GM21825 (cell line): ENCODE measurements at regions not wholly inside any gene's neighbourhood (a gene's known extent, or its start where the extent isn't known, plus 50 kb on each side); places are given as distances from the start of the nearest gene placed in this dataset.

Experiments used
- ATAC-seq: cut with Tn5 transposase; IDR thresholded peaks from one replicate; pipeline ENCODE4 v1.9.1; 2021; ENCODE audit warnings: mild to moderate bottlenecking, moderate library complexity; ENCODE audit not compliant: unreplicated experiment

DNA sequence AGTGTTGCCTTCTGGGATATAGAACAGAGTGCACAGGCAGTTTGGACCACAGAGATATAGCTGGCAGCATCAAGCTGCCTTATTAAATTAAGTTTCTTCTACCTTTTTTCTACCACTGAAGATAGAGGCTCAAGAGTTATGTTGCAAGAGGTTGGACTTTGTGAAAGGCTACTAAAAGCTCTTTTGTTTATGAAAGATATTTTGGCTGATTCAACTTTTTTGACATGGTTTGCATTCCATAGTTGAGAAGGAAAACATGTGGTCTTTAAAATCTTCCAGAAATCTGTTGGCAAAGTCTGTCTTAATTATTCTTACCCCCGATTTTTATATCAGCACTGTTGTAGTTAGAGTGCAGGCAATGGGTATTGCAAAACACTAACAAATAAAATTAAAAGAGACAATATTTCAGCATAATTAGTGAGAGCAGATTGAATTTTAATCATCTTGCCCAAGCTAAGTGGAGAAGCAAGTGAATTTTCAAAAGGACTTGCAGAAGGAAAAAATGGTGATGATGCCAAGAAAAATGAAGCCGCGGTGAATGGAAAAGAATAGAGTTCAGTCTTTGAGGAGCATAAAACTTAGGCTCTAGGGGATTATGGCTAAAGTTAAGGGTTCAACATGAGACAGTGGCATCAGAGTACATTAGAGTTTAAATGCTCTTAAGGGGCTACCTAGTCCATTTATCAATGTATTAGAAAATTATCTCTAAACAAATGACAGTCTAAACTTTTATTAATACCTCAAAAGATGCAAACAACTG is 450.9 kb upstream of the CNTNAP2 start:
- ATAC-seq: no peak

DNA sequence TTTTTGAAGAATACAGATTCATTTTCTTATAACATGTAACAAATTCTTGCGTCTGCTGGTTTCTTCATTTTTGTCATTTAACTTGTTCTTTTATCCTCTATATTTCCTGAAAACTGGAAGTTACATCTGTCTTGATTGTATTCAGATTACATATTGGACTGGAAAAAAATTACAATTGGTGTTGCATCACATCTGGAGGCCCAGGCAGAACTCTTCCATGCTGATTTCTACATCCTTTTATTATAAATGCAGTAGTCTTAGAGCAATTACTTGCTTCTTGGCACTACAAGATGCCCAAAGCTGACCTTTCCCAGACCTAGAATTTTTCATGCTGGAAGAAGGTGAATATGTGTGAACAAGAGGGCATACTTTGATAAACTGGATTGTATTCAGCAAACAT is 460.9 kb upstream of the CNTNAP2 start:
- ATAC-seq: no peak

DNA sequence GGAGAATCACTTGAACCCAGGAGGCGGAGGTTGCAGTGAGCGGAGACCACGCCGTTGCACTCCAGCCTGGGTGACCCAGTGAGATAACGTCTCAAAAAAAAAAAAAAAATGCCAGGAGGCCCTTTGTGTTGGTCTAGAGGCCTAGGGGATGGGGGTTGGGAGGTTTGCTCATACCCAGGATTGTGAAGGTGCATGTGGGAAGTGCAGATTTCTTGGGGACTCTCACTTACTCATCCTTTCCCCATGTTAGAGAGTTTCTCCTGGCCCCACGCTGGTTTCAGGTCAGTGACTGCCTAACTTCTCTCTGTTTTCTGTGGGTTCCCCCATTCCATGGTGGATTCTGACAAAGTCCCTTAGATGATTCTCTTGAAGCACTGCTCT is 471.5 kb upstream of the CNTNAP2 start:
- no peak for ATAC-seq

DNA sequence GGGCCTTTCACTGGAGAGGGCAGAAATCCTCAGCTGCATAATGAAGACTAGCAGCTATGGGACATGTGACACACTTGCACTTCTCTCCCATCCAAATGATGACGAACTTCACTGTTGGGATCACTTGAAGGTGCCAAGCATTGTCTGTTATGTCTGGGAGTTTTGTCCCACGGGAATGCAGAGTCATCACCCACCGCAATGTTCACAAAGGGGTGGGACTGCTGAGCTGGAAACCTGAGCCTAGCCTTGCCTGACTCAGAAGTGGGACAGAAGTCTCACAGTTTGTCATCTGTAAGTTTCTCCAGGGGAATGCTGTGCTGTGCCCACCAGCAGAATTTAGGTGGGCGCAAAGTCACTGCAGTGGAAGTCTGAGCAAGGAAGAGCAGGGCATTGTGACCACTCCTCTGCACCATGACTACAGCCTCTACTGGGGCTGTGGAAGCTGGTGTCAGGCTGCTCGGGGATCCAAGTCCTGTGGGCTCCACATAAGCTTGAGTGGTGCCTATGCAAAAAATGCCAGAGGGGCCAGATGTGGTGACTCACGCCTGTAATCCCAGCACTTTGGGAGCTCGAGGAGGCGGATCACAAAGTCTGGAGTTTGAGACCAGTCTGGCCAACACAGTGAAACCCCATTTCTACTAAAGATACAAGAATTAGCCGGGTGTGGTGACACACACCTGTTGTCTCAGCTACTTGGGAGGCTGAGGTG is 472.0 kb upstream of the CNTNAP2 start:
- no peak for ATAC-seq

DNA sequence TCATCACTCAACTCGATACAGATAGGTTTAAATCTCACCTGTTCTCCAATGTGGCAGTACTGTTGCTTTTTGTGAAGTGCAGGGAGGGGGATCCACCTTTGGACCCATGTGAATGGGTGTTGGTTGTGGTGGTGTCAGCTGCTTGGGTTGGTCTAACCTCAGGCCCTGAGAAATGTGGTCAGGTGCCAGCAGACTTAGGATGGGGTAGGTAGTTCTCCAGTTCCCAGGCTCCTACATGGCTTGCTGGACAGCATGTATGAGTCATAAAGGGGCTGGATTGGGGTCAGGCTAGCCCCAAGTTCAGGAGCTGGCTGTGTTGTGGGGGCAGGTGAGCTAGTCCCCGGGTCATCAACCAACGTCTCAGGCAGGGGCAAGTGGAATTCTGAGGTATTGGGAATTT is 472.6 kb upstream of the CNTNAP2 start:
- ATAC-seq: no peak

DNA sequence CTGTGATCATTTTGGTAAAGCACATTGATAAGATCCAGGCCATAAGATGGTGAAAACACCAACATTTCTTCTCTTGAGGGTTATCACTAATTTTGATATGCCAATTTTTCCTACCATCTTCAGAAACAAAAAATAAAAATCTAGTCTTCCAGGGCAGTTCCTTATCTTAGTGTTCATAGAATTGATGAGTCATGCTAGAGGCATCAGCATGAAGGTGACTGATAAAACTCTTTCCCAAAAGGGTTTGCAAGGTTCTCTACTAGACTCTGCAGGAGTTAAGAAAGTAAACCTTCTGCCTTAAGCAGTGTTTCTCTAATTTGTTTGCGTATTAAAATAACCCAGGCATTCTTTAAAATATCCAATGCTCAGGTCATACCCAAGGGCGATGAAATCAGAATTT is 483.1 kb upstream of the CNTNAP2 start:
- no peak for ATAC-seq

DNA sequence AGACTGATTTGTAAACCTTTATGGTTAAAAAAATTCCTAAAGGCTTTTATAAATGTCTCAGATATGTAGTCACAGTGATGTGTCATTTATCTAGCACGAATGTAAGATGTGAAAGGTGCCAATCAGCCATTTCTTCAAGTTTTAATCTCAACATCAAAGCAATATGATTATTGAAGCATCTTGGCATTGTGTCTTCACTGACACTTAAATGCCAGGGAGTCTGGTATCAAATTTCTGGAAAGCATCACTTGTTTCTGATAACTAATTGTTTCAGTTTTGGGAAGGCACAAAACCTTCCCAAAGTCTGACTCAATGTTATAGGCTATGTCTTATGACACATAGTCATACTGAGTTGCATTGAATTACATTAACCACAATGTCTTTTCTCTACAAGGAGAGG is 492.0 kb upstream of the CNTNAP2 start:
- ATAC-seq: no peak

DNA sequence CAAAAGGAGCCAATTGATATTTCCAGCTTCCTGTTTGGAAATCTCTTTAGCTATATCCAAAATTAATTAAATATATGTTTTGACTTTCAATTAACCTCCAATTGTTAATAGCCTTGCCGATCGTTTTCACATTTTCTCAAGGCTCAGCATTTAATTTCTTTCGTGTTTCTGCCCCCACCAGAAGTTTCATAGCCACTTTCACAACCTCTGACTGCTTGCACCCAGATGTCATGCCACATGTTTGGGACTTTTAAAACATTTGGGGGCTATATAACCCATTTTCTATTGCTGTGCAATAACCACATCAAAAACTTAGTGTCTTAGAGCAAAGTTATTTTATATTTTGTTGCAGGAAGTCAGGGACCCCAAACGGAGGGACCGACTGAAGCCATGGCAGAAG is 510.6 kb upstream of the CNTNAP2 start:
- no peak for ATAC-seq

DNA sequence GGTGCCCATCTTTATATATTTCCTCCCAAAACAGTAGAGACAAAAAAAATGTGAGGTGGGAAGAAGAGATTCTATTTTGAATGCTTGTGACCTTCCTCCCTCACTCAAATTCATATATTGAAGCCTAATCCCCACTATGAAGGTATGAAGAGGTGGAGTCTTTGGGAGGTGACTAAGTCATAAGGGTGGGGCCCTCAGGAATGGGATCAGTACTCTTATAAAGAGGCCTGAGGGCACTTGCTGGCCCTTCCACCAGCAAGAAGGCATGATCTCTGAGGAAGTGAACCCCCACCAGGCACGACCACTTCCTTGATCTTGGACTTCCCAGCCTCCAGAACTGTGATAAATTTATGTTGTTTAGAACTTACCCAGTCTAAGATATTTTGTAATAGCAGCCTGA is 517.2 kb upstream of the CNTNAP2 start:
- no peak for ATAC-seq

DNA sequence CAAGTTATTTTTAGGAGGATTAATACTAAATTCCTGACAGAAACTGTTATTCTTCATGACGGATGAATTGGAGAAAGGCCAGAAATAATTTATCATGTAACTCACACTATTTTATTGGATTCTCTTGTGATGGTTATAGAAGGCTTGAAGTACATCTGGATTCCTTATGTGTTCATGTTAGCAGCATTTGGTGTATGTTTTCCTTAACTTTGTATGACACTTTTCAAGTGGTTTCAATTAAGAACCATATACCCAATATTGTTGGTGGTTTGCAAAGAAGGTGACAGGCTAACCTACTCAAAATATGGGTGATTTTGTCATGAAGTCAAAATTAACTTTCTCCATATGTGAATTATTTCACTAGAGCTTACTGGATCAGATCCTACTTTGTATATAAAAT is 532.2 kb upstream of the CNTNAP2 start:
- ATAC-seq: no peak

DNA sequence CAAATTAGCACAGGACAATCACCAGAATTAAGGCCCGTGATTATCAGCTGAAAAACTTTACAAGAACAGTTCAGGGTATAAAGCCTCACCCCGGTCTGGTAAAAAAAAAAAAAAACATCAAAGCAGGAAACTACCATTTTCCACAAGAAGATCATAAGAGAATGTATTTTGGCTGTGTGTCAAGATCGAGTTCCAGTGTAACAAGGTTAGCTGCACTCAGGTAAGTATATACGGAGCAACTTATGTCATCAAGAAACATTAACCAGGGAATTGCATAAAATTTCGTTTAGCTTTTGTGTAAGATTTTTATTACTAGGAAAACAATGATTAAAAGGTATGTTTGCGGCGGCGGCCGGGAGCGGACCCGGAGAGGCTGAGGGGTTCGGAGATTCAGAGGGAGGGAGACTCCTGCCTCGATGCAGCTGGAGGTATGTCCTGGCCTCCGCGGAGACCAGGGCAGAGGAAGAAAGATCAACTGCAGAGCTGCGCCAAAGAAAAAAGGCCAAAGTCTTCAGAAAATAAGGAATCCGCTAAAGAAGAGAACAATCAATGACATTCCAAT is 533.8 kb upstream of the CNTNAP2 start:
- ATAC-seq: no peak

DNA sequence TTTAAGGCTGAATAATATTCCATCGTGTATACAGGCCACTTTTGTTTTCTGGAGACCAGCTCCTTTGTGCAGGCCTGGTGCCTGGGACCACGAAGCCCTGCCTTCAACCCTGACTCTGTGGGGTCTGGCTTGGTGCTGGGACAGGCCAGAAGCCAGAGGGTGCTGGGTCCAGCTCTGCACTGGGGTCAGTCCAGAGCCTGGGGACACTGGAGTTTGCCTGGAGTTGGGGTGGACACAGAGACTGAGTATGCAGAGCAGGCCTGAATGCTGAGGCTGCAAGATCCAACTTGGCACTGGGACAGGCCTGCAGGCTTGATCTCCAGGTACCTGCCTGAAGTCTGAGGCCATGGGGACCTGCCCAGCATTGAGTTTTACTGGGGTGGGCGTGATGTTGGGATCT is 558.8 kb upstream of the CNTNAP2 start:
- ATAC-seq: no peak

DNA sequence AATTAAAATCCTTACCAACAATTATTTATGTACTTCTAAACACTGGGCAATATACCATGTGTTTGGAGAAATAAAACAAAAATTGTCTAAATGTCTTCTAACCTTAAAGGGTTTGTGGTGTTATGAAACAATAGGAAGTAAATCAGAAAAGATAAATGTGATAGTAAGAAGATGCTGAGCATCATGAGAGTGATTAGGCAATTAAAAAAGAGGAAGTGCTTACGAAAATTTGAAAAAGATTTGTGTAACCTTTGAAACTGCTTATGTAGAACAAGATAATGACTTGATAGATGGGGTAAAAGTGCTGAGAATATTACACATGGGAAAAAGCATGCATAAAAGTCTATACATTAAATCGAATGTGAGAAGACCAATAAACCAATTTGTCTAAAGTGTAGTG is 573.4 kb upstream of the CNTNAP2 start:
- no peak for ATAC-seq

DNA sequence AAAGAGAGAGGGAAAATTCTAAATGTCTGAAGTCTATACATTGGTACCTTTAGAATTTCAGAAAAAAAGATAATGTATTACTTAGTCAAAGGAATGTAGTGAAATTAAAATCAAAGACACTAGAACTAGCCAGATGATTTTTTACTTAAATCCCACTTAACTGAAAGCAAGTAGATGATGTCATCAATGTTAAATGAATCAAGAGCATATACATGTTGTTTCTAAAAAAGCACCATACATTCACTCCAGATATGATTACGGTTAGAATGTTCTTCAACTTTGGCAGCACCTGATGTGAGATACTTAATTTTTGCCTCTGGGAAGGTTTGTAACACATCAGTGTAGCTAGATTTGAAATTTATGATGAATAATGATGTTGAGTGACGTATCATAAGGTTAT is 576.7 kb upstream of the CNTNAP2 start:
- no peak for ATAC-seq

DNA sequence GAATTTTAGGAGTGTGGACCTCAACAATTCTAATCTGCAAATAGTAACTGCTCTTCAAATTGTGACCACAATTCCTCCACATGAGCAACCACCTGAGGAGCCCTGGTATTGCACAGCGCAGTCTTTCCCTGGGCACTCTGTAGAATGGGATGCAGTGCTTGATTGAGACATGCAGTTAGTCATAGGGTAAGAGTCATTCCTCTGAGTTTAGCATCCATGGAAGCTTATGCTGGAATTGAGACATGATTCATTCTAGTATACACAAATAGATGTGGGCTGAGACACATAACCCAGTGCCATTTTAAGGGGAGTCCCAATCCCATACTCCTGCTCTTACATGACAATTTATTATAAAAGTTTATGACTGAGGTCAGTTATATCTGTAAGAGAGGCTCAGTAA is 582.3 kb upstream of the CNTNAP2 start:
- ATAC-seq: no peak

DNA sequence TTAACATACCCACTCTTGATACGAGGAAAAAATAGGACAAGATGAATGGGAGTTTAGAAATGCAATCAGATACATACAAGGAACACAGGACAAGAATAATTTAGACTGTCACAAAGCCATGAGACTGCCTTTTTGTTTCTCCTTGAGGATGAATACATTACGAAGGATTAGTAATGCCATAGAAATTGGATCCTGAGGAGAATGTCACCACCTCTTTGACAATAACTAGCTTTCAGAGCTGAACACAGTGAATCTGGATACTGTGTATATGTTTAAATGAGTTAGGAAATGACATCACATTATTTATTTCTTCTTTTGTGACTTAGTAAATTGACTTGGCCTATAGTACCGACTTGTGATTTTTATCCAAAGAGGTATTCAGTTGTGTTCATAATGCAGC is 596.3 kb upstream of the CNTNAP2 start:
- no peak for ATAC-seq

DNA sequence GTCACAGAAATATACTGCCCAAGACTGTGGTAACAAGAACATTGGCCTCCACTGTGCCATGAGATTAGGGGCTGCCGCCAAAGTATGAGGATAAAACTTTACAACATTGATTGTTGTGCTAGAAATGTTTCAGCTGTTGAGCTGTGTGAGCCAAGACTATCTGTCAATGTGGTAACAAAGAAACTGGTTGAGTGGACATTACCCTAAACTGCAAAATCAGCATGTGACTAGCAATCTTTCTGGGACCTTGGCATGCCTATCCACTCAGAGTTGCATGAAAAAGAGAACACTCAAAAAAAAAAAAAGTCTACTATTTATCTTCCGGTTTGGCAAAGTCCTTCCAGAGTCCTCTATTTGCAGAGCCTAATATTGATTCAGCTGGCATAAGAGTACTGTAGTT is 605.6 kb upstream of the CNTNAP2 start:
- ATAC-seq: no peak

DNA sequence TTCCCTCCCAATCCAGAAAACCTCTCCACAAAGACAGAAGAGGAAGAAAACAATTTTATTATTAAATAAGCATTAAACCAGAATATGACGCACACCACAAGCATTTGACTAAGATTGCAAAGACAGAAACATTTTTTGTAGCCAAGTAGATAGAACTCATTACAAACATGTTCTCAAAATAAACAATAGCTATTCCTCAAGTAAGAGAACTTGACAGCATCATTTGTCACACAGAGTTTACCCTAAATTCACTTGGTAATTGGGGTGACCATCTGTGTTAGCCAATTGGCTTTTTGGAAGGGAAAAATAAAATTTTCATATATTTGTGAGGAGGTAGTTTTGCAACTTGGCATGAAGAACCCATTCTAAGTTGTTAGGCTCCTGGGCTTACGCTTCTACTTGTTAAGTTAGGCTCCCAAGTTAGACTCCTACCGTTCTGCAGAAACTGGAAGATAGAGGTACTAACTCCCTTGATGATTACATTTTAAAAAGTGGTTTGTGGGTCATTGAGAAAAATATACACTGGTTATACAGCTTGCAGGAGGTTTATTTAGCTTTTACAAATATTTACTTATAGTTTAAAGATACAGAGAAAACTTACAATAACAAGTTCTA is 618.6 kb upstream of the CNTNAP2 start:
- ATAC-seq: no peak

DNA sequence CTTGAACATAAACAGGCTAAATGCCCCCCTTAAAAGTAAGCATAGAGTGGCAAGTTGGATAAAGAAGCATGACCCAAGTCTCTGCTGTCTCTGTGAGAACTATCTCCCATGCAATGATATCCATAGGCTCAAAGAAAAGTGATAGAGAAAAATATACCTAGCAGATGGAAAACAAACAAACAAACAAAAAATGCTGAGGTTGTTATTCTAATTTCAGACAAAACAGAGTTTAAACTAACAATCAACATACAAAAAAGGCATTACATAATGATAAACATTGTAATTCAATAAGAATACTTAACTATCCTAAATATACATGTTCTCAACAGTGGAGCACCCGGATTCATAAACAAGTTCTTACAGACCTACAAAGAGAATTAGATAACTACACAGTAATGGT is 626.2 kb upstream of the CNTNAP2 start:
- ATAC-seq: no peak

DNA sequence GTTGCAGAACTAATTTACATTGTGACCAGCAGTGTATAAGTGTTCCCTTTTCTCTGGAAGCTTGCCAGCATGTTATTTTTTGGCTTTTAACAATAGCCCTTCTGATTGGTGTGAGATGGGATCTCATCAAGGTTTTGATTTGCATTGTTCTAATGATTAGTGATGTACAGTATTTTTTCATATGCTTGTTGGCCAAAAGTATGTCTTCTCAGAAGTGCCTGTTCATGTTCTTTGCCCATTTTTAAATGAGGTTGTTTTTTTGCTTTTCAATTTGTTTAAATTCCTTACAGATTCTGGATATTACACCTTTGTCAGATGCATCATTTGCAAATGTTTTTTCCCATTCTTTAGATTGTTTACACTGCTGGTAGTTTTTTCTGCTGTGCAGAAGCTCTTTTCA is 627.0 kb upstream of the CNTNAP2 start:
- no peak for ATAC-seq

DNA sequence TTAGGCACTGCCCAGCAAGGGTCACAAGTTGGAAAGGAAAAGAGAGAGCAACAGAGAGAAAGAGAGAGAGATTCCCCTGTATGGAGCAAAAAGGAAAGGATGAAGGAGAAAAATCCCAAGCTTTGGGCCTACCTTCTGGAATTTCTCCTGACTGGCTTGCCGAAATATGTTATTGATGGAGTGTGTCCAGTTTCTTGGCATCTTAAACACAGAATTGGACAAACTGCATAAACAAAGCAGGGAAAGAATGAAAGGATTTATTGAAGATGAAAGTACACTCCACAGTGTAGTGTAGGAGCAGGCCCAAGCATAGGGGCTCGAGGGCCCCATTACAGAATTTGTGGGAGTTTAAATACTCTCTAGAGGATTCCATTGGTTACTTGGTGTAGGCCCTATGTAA is 627.8 kb upstream of the CNTNAP2 start:
- ATAC-seq: no peak

DNA sequence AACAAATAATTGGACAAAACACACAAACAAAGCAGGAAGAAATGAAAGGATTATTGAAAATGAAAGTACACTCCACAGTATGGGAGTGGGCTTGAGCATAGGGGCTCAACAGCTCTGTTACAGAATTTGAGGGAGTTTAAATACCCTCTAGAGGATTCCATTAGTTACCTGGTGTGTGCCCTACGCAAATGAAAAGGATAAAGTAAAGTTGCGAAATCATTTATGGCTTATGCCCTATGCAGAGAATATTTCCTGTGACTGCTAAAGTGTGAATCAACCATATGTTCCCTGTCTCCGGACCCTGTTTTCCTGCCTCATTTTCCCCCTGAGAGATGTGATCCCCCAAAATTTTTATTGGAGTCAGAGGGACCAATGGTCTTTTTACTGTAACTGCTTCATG is 634.6 kb upstream of the CNTNAP2 start:
- ATAC-seq: no peak
